ENCODE measurements at regions not wholly inside any gene's neighbourhood (a gene's known extent, or its start where the extent isn't known, plus 50 kb on each side); places are given as distances from the start of the nearest gene placed in this dataset.

GRCh38 chr15:81548365-81549130 is 174.5 kb upstream of the TMC3 start:
- Histone ChIP-seq H3K9me3 (ENCODE audit: control insufficient read depth, low read depth, low read length) (no peaks in the 10 kb centered on the region), H3K79me2 (ENCODE audit: insufficient read depth, low read length) (no peaks in the 10 kb centered on the region), H2BK120ac (ENCODE audit: low read depth, low read length, poor library complexity, severe bottlenecking) (no peak overlapping the region), H2BK5ac (ENCODE audit: insufficient read length, low read length) (no peak overlapping the region), H3K4ac (ENCODE audit: low read depth, low read length) (no peak overlapping the region), H3K23ac (ENCODE audit: insufficient read length, low read depth, low read length) (no peak overlapping the region), H3K14ac (ENCODE audit: insufficient read depth, low read length) (no peak overlapping the region), H3T11ph (ENCODE audit: low read length) (no peak overlapping the region), H4K8ac (replicated peaks; ENCODE audit: insufficient read length, low read depth, low read length) (no peak overlapping the region), H3K9ac (ENCODE audit: extremely low read depth, insufficient read length, low read length) (no peak overlapping the region), H2BK12ac (ENCODE audit: insufficient read length, low read depth, low read length) (no peak overlapping the region), H3K23me2 (ENCODE audit: insufficient read length, low read depth, low read length, poor library complexity, severe bottlenecking) (no peaks in the 10 kb centered on the region), H3K79me1 (ENCODE audit: insufficient read depth, low read depth, low read length, poor library complexity, severe bottlenecking) (no peaks in the 10 kb centered on the region), H2AFZ (ENCODE audit: low read length) (no peak overlapping the region), H2BK15ac (ENCODE audit: low read depth, low read length) (no peak overlapping the region), H3K18ac (ENCODE audit: insufficient read length, low read depth, low read length) (no peak overlapping the region), H3K4me1 (ENCODE audit: insufficient read depth, low read length) (peaks cover 2% of the 10 kb centered on the region; the same call in 1 of the 2 replicates), H3K4me2 (ENCODE audit: insufficient read depth, insufficient read length, low read length) (no peak overlapping the region), H3K27me3 (ENCODE audit: insufficient read depth, low read length) (no peaks in the 10 kb centered on the region), H2AK5ac (ENCODE audit: insufficient read length, low read length) (no peak overlapping the region), H3K56ac (ENCODE audit: insufficient read length, low read depth, low read length) (no peak overlapping the region), H4K5ac (ENCODE audit: insufficient read length, low read depth, low read length) (no peak overlapping the region), H4K91ac (ENCODE audit: insufficient read length, low read depth, low read length) (no peak overlapping the region), H3K27ac (ENCODE audit: insufficient read length, low read depth, low read length) (no peak overlapping the region), H4K20me1 (ENCODE audit: control insufficient read depth, insufficient read depth, insufficient read length) (no peaks in the 10 kb centered on the region), H2BK20ac (ENCODE audit: low read depth, low read length, poor library complexity, severe bottlenecking) (no peak overlapping the region)
- Mint-ChIP-seq H3K27me3 (ENCODE audit: low read depth) (no peaks in the 10 kb centered on the region), H3K4me3 (no peak overlapping the region), H3K9me3 (no peaks in the 10 kb centered on the region), H3K36me3 (ENCODE audit: insufficient read depth in 1 of 3, low read depth in 3 of 3) (no peaks in the 10 kb centered on the region), H3K27ac (no peak overlapping the region), H3K4me1 (peaks cover 10 to 14% of the 10 kb centered on the region in 2 experiments)
- DNase-seq: no peak
- no CpG with 5 or more reads among the region's 7 CpGs for WGBS (ENCODE audit: extremely low coverage, insufficient read length, low lambda C conversion rate)
- TF ChIP-seq CTCF (conservative IDR thresholded peaks at IDR 0.05): no peak

Measured in H9 (cell line).